SKM-1 treated with dmso at 0.1 percent for 144 hours (cell line): ENCODE measurements at regions not wholly inside any gene's neighbourhood (a gene's known extent, or its start where the extent isn't known, plus 50 kb on each side); places are given as distances from the start of the nearest gene placed in this dataset.

Source experiments
- DNase-seq: peaks from one replicate; lab custom pipeline; 2025; ENCODE audit not compliant: unreplicated experiment; lab: John Stamatoyannopoulos, UW

GRCh38 chr4:117425636-117426035 is 340.3 kb upstream of the TRAM1L1 start:
- no peak for DNase-seq

- DNase-seq: no peak
Observed at GRCh38 chr4:117428536-117428935, 343.2 kb upstream of the TRAM1L1 start.

GRCh38 chr4:117429061-117429460 is 343.7 kb upstream of the TRAM1L1 start:
- DNase-seq: no peak

GRCh38 chr4:117429506-117429905 is 344.1 kb upstream of the TRAM1L1 start:
- no peak for DNase-seq

GRCh38 chr4:117434424-117434823 is 349.0 kb upstream of the TRAM1L1 start:
- DNase-seq: no peak

- no peak for DNase-seq
Observed at GRCh38 chr4:117447925-117448324, 362.5 kb upstream of the TRAM1L1 start.

- no peak for DNase-seq
Observed at GRCh38 chr4:117455088-117455487, 369.7 kb upstream of the TRAM1L1 start.

GRCh38 chr4:117466388-117466787 is 381.0 kb upstream of the TRAM1L1 start:
- DNase-seq: no peak

- DNase-seq: no peak
Observed at GRCh38 chr4:117467404-117467803, 382.0 kb upstream of the TRAM1L1 start.

GRCh38 chr4:117474987-117475386 is 389.6 kb upstream of the TRAM1L1 start:
- DNase-seq: no peak

- DNase-seq: no peak
Observed at GRCh38 chr4:117477925-117478324, 392.5 kb upstream of the TRAM1L1 start.

- no peak for DNase-seq
Observed at GRCh38 chr4:117478702-117479101, 393.3 kb upstream of the TRAM1L1 start.

- no peak for DNase-seq
Observed at GRCh38 chr4:117479673-117480072, 394.3 kb upstream of the TRAM1L1 start.

- DNase-seq: no peak
Observed at GRCh38 chr4:117481742-117482141, 396.4 kb upstream of the TRAM1L1 start.

GRCh38 chr4:117488692-117489091 is 403.3 kb upstream of the TRAM1L1 start:
- no peak for DNase-seq

GRCh38 chr4:117489107-117489506 is 403.7 kb upstream of the TRAM1L1 start:
- DNase-seq: no peak

GRCh38 chr4:117491516-117491915 is 406.1 kb upstream of the TRAM1L1 start:
- no peak for DNase-seq

- DNase-seq: no peak
Observed at GRCh38 chr4:117495802-117496201, 410.4 kb upstream of the TRAM1L1 start.

- DNase-seq: no peak
Observed at GRCh38 chr4:117512414-117512813, 427.0 kb upstream of the TRAM1L1 start.

- no peak for DNase-seq
Observed at GRCh38 chr4:117514391-117515175, 429.2 kb upstream of the TRAM1L1 start.

GRCh38 chr4:117515921-117516320 is 430.5 kb upstream of the TRAM1L1 start:
- DNase-seq: no peak

- DNase-seq: no peak
Observed at GRCh38 chr4:117527601-117528000, 442.2 kb upstream of the TRAM1L1 start.

GRCh38 chr4:117529401-117529800 is 444.0 kb upstream of the TRAM1L1 start:
- DNase-seq: no peak
